Vagina (tissue), 2 donors: ENCODE measurements at regions not wholly inside any gene's neighbourhood (a gene's known extent, or its start where the extent isn't known, plus 50 kb on each side); places are given as distances from the start of the nearest gene placed in this dataset.

ENCODE experiments used
- POLR2A ChIP-seq, 2 donors: fragments of 450-650 bp; IDR thresholded peaks; one replicate each; pipeline ENCODE4 v1.6.1; 2017; ENCODE audit warnings: antibody characterized with exemption in 2 of 2, mild to moderate bottlenecking in 2 of 2, moderate library complexity in 2 of 2
- POLR2AphosphoS5 ChIP-seq, 2 donors: sonication (generic); formaldehyde crosslinking; IDR thresholded peaks; one replicate each; pipeline ENCODE4 v1.9.0; 2017; ENCODE audit warnings: antibody characterized with exemption in 2 of 2, mild to moderate bottlenecking in 2 of 2, low read depth in 1 of 2; ENCODE audit not compliant: insufficient read depth in 1 of 2
- TF ChIP-seq, protein P1 (sequence below), 3 experiments: fragments of 450-650 bp in 2 of 3; fragments of 200-600 bp in 1 of 3; sonication (generic) in 1 of 3; IDR thresholded peaks; one replicate each; pipeline ENCODE4 v1.5.1; 2017 to 2019; ENCODE audit warnings: antibody characterized with exemption in 3 of 3, mild to moderate bottlenecking in 2 of 3, moderate library complexity in 2 of 3

DNA sequence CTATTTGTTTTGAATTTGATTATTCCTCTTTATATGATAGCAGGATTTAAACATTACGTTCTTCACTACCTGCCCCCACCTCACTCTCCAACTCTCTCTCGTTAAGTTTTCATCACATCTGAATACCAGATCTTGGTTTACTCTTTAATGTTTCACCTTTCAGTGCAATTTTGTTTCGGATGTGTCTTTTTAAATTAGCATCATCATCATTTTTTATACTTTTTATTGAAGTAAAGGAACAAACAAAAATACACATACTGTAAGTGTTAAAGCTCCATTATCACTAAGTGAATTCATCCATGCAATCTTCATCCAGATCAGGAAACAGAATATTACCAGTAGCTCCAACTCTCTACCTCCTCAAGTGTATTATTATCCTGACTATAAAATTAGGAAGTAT, 310.6 kb downstream of the C3orf38 start:
- TF ChIP-seq, protein P1, sequence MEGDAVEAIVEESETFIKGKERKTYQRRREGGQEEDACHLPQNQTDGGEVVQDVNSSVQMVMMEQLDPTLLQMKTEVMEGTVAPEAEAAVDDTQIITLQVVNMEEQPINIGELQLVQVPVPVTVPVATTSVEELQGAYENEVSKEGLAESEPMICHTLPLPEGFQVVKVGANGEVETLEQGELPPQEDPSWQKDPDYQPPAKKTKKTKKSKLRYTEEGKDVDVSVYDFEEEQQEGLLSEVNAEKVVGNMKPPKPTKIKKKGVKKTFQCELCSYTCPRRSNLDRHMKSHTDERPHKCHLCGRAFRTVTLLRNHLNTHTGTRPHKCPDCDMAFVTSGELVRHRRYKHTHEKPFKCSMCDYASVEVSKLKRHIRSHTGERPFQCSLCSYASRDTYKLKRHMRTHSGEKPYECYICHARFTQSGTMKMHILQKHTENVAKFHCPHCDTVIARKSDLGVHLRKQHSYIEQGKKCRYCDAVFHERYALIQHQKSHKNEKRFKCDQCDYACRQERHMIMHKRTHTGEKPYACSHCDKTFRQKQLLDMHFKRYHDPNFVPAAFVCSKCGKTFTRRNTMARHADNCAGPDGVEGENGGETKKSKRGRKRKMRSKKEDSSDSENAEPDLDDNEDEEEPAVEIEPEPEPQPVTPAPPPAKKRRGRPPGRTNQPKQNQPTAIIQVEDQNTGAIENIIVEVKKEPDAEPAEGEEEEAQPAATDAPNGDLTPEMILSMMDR (IDR thresholded peaks at IDR 0.05) = no peak
- TF ChIP-seq POLR2A (IDR thresholded peaks at IDR 0.05) (no peak), POLR2AphosphoS5 (IDR thresholded peaks at IDR 0.05; ENCODE audit: insufficient read depth in 1 of 2, low read depth in 1 of 2) (no peak)
